GM18951 (cell line): ENCODE measurements at regions not wholly inside any gene's neighbourhood (a gene's known extent, or its start where the extent isn't known, plus 50 kb on each side); places are given as distances from the start of the nearest gene placed in this dataset.

Experiments used
- POLR2A ChIP-seq: IDR thresholded peaks from 4 replicates; pipeline ENCODE4 v1.6.1; 2011; ENCODE audit warnings: mild to moderate bottlenecking; ENCODE audit not compliant: insufficient read length, insufficient read depth; ENCODE audit errors: extremely low read depth
- in situ Hi-C: fragments of 300-500 bp; cut with MboI; formaldehyde crosslinking; loops from one replicate; pipeline ENCODE4 v1.12.0; 2022; ENCODE audit warnings: low sequenced_read_pairs, mixed read lengths, inconsistent platforms; ENCODE audit not compliant: unreplicated experiment

DNA sequence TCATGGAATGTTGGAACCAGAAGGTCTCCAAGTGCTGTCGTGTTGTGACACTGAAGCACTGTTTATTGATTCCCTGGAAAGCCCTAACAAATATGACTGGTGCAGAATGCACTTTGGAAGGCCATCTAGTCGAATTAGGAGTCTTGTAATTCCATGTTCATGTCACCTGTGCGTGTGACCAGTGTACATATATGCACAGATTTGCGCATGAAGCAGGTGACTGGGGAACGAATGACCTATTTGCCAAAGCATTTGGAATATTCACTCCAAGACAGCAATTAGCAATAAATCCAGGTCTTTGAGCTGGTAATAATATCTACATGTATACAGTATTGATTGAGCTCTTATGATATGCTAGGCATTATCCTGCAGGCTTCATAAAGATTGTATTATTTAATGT, 177.5 kb upstream of the PFN2 start:
- in situ Hi-C loops, result no loop called here
- TF ChIP-seq POLR2A, result no peak

DNA sequence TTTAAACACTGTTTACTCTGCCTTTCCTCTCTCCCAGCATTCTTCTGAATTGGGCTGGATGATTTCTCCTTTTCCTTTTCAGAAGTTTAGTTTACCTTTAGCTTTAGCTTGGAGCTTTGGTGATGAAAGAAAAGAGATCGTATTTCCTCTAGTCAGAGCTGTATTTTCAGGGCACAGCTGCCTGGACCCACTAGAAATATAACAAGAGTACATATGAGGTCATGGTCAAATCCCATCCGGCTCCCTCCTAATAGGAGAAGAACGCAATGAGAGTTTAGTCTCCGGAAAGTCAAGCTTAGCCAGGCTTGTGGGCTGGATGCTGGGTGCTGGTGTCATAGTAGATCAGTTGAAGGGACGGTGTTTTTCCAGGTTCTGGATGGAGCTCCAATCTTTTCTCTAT, 177.1 kb upstream of the PFN2 start:
- in situ Hi-C loops, result no loop called here
- TF ChIP-seq POLR2A, result no peak

DNA sequence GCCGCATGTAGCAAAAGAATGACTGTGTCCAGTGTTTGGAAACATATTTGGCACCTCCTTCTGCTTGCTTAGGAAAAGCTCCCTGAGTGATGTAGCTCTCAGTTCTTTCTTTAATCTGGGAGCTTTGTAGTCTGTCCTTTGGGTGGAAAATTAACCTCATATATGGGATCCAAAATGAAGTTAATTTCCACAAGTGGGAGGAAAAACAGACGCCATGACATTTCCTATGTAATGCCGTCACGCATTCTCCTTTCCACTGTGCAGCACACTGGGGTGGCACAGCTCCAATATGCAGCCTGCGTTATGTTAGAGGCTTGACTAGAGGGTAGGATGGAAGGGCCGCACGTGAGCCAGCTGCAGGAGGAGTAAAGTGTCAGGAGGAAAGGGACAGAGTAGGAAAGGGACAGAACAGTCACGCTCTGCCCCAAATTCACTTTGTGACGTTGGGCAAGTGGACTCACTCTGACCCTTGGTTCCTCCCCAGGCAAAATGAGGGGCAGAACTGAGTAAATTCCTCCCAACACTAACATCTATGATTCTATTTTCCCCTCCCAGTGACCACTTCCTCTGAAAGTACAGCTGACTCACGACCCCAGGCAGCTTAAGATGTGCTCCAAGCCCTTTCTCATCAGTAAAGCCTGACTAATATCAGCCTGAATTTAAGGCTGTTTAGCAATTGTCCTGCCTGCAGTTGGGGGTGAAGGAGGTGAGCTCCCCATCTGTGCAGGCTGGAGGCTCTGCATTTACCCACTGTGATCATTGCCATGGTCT, 176.5 kb upstream of the PFN2 start:
- in situ Hi-C loops, result no loop called here
- TF ChIP-seq POLR2A, result no peak

DNA sequence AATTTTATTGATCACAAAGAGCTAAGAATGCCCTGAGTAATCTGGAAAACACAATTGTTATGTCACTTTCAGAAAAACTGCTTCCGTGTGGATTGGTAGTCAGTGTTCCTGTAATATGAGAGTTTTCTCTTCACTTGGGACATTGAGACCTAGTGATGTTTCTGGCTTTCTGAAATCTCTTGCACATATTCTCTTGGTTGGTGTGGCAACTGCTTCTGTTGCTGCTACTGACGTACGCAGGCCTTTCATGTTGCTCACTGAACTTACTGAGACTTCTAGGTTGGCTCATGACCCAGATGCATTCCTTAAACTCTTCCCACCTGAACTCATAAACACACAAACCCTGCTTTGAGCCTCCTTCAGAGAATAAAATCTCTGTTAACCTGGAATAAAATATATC, 175.0 kb upstream of the PFN2 start:
- in situ Hi-C loops, result no loop called here
- TF ChIP-seq POLR2A, result no peak

GRCh38 chr3:150144191-150144708, 173.6 kb upstream of the PFN2 start:
- TF ChIP-seq POLR2A, result no peak
- in situ Hi-C loops, result no loop called here

DNA sequence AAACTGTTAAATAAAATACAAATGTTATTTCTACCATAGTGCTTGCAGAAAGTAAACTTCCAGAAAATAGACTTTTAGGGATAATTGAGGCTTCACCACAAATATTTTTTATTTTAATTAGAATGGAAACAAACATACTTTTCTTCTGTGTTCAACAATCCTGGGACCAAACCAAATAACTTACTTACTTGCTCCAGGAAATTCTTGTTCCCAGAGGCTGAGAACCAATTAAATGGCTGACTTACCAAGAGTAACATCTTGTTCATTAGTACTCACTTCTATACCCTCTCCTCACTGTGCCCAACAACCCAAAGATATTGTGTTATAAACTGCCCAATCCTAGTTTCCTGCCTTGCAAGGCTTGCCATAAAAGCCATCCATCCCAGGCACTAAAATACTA, 172.2 kb upstream of the PFN2 start:
- TF ChIP-seq POLR2A, result no peak
- in situ Hi-C loops, result no loop called here

- in situ Hi-C loops, result no loop called here
- TF ChIP-seq POLR2A, result no peak
Measured at GRCh38 chr3:150141790-150142326, 171.2 kb upstream of the PFN2 start.

DNA sequence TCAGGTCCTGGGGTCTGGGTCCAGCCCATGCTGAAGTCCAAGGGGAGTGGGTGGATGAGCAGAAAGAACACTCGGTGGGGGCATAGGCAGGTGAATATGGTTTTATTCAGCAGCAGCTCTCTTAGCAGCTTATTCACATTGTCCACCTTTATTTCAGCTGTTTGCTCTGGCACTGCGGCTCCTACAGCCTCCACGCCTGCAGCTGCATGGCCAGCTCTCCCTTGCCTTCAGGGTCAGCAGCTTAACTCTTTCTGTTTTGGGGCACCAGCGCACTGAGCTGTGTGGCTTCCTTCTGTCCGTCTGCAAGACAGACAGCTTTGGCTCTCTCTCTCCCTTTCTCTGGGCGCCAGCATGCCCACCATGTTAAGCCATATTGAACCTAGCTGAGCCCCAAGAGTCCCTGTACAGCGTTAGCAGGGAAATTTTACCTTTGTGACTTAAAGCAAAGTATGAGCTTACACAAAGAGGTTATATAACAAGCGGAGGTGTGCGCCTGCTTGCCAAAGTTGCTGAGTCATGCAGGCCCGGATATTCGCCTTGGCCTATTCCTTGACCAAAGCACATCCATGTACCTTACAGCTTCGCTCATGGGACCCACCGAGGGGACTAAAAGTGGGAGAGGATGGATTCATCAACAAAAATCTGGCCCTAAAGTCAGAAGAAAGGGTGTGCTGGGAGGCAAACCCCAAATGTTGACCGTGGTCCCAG, 170.1 kb upstream of the PFN2 start:
- no peak for TF ChIP-seq POLR2A
- in situ Hi-C loops, result no loop called here

- TF ChIP-seq POLR2A, result no peak
- in situ Hi-C loops, result no loop called here
Measured at GRCh38 chr3:150138824-150139223, 168.1 kb upstream of the PFN2 start.

DNA sequence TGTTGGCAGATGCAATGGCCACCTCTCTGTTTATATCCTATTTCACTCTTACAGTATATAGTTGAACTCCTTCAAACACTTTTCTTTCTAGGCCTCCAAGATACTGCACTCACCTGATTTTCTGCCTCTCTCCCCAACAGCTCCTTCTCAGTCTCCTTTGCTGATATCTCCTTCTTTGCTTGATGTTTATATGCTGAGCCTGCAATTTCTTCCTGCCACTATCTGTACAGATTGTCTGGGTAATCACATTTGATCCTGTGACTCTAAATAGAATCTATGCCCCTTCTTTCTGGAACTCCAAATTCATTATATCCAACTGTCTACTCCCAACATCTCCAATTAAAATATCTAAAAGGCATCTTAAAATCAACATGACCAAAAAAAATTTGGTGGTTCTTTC, 165.5 kb upstream of the PFN2 start:
- no peak for TF ChIP-seq POLR2A
- in situ Hi-C loops, result no loop called here

- no peak for TF ChIP-seq POLR2A
- in situ Hi-C loops, result no loop called here
Measured at GRCh38 chr3:150135287-150135721, 164.6 kb upstream of the PFN2 start.

DNA sequence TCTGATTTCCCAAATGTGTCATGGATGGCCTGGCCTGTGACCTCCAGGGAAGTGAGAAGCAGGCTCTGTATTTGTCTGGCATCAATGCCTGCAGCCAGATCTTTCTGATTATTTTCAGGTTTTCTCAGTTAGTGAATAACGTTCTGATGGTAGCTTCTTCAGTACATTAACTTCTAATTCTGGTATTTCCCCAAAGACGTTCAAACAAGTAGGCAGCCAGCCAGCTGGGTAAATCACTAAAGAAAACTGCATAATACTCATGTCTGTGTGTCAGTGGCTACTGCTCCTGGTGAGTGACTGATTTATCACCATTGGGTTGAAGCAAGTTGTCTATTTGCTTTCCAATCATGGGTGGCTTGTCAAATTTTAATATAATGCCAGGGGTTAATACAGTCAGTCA, 162.6 kb upstream of the PFN2 start:
- TF ChIP-seq POLR2A, result no peak
- in situ Hi-C loops, result no loop called here

DNA sequence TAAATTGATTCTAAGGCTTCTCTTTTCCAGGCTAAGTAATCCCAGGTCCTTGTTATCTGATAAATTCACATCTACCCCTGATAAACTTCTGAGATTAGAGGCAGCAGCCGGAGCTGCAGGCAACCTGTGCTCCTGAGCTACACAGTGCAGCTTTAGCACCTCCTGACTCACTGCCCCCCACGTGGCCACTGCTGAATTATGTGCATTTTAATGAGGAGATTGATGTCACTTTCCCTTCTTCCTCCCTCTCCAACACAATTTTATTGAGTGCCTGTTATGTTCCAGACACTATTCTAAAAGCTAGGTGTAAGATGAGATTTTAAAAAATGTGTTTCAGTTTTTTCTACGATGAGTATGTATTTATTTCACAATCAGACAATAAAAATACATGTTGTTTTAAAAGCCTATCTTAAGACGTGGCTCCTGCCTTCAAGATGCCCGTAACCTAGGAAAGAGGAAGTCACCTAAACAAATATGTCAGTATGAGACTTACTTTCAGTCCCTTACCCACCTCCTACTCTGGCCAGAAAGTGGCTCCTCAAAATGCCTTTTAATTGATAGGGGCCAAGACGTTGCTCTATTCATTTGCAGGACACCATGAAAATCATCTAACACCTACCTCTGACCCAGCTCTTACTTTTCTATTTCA, 161.5 kb upstream of the PFN2 start:
- no peak for TF ChIP-seq POLR2A
- in situ Hi-C loops, result no loop called here
